Lung (tissue), 11 donors: ENCODE measurements at regions not wholly inside any gene's neighbourhood (a gene's known extent, or its start where the extent isn't known, plus 50 kb on each side); places are given as distances from the start of the nearest gene placed in this dataset.

Source experiments
- ATAC-seq: fragments of 200-7000 bp; cut with Tn5 transposase; one replicate; pipeline ENCODE4 v1.9.1; 2020; ENCODE audit warnings: moderate number of reproducible peaks; ENCODE audit not compliant: insufficient read depth, low FRiP score
- DNase-seq, 3 donors: peaks; one replicate each; pipeline ENCODE4 v3.0.0-alpha.2; 2013 to 2017
- H3K27ac ChIP-seq, 2 donors: one replicate each; pipeline ENCODE4 v1.5.1; 2013; ENCODE audit warnings: mild to moderate bottlenecking in 2 of 2, moderate library complexity in 2 of 2, control low read depth in 1 of 2, inconsistent platforms in 1 of 2, low read depth in 1 of 2, low read length in 1 of 2
- H3K27me3 ChIP-seq, 3 donors: one replicate each; pipeline ENCODE4 v1.5.1; 2013; ENCODE audit warnings: low read length in 2 of 3; ENCODE audit not compliant: control insufficient read depth in 3 of 3, insufficient read depth in 3 of 3
- H3K36me3 ChIP-seq, 4 donors: one replicate each; pipeline ENCODE4 v1.5.1; 2013; ENCODE audit warnings: low read length in 4 of 4, mild to moderate bottlenecking in 1 of 4, moderate library complexity in 1 of 4; ENCODE audit not compliant: control insufficient read depth in 4 of 4, insufficient read depth in 4 of 4
- H3K4me1 ChIP-seq, 5 donors: one replicate each; pipeline ENCODE4 v1.5.1; 2013; ENCODE audit warnings: low read length in 5 of 5, mild to moderate bottlenecking in 2 of 5, moderate library complexity in 1 of 5; ENCODE audit not compliant: control insufficient read depth in 5 of 5, insufficient read depth in 5 of 5
- H3K4me3 ChIP-seq: one replicate; pipeline ENCODE4 v1.5.1; 2013; ENCODE audit warnings: mild to moderate bottlenecking, control low read depth, moderate library complexity
- H3K9ac ChIP-seq, 2 donors: one replicate each; pipeline ENCODE4 v1.5.1; 2013; ENCODE audit warnings: low read length in 2 of 2, control low read depth in 1 of 2; ENCODE audit not compliant: insufficient read depth in 1 of 2
- H3K9me3 ChIP-seq, 4 donors: one replicate each; pipeline ENCODE4 v1.5.1; 2013; ENCODE audit warnings: low read length in 3 of 4, mild to moderate bottlenecking in 1 of 4, moderate library complexity in 1 of 4; ENCODE audit not compliant: control insufficient read depth in 4 of 4, insufficient read depth in 3 of 4
- CTCF ChIP-seq: IDR thresholded peaks from 2 replicates; pipeline ENCODE4 v1.5.1; 2012; ENCODE audit warnings: mild to moderate bottlenecking; ENCODE audit errors: control extremely low read depth, extremely low read depth
- WGBS, 2 donors: extraction: QIAGEN DNeasy Blood & Tissue Kit; methylation state at CpG; one replicate each; pipeline ENCODE4 v1.1.7; 2013; 5-methylcytosine and 5-hydroxymethylcytosine counted together
- donor health status: control.
- donor health status: control.
- donor health status: Bipolar disorder and iron deficiency.
- donor health status: healthy.
- donor health status: DM: yes; HTN: yes; CAD: no.

- H3K4me1 ChIP-seq, result peaks cover 0 to 17% (median under 1%) of the 10 kb centered on the region in 5 donors
- H3K27me3 ChIP-seq, result no peaks in the 10 kb centered on the region
- H3K9me3 ChIP-seq, result no peaks in the 10 kb centered on the region
- H3K36me3 ChIP-seq, result no peaks in the 10 kb centered on the region
- WGBS, 2 donors, result 14 to 33% methylated on average over 3 of the region's 3 CpGs
- no peak overlapping the region for H3K4me3 ChIP-seq
- ATAC-seq (no peak), DNase-seq (peak in 2 of 3 donors; percentile 48 to 52)
- H3K27ac ChIP-seq, result no peak overlapping the region
- TF ChIP-seq CTCF, result no peak
- no peak overlapping the region for H3K9ac ChIP-seq
These were observed 281.9 kb upstream of the DPH6 start for GRCh38 chr15:35827911-35828310.

GRCh38 chr15:35833581-35833980, 287.6 kb upstream of the DPH6 start:
- no peak overlapping the region for H3K9ac ChIP-seq
- DNase-seq (no peak), ATAC-seq (no peak)
- H3K27me3 ChIP-seq, result no peaks in the 10 kb centered on the region
- no peak overlapping the region for H3K4me3 ChIP-seq
- no peaks in the 10 kb centered on the region for H3K36me3 ChIP-seq
- TF ChIP-seq CTCF, result no peak
- H3K9me3 ChIP-seq, result no peaks in the 10 kb centered on the region
- no peak overlapping the region for H3K27ac ChIP-seq
- 86 to 88% methylated on average over 1 of the region's 1 CpG for WGBS, 2 donors
- H3K4me1 ChIP-seq, result peaks cover 0 to 6% (median 0%) of the 10 kb centered on the region in 5 donors

GRCh38 chr15:35834216-35834830, 288.4 kb upstream of the DPH6 start:
- Histone ChIP-seq H3K27ac (no peak overlapping the region), H3K9me3 (no peaks in the 10 kb centered on the region), H3K9ac (no peak overlapping the region), H3K4me1 (peaks cover 0 to 6% (median 0%) of the 10 kb centered on the region in 5 donors), H3K36me3 (no peaks in the 10 kb centered on the region), H3K27me3 (no peaks in the 10 kb centered on the region), H3K4me3 (no peak overlapping the region)
- WGBS, 2 donors, result 64 to 78% methylated on average over 4 of the region's 4 CpGs
- no peak for TF ChIP-seq CTCF
- ATAC-seq (no peak), DNase-seq (peak in 2 of 3 donors; percentile 36 to 60)

GRCh38 chr15:35834866-35835265, 288.9 kb upstream of the DPH6 start:
- DNase-seq, result no peak
- Histone ChIP-seq H3K4me3 (no peak overlapping the region), H3K27me3 (no peaks in the 10 kb centered on the region), H3K27ac (no peak overlapping the region), H3K9me3 (no peaks in the 10 kb centered on the region), H3K4me1 (peaks cover 0 to 6% (median 0%) of the 10 kb centered on the region in 5 donors), H3K36me3 (no peaks in the 10 kb centered on the region), H3K9ac (no peak overlapping the region)
- 78 to 85% methylated on average over 2 of the region's 2 CpGs for WGBS, 2 donors
- no peak for ATAC-seq
- TF ChIP-seq CTCF, result no peak
